Panc1 (cell line): ENCODE measurements at regions not wholly inside any gene's neighbourhood (a gene's known extent, or its start where the extent isn't known, plus 50 kb on each side); places are given as distances from the start of the nearest gene placed in this dataset.

ENCODE experiments used
- ATAC-seq: fragments of 200-7000 bp; cut with Tn5 transposase; 2 replicates; pipeline ENCODE4 v1.9.1; 2020; ENCODE audit warnings: mild to moderate bottlenecking, moderate library complexity
- BruUV-seq: library from RNA; stranded (reverse); fragments of 400-500 nt; replicated peaks from 2 replicates; lab custom pipeline; 2021; lab: Mats Ljungman, UMichigan
- CTCF ChIA-PET: fragments of 300-600 bp; sonication (Branson Sonifier 250); formaldehyde crosslinking; loops from one replicate; lab custom pipeline; 2022; ENCODE audit warnings: antibody characterized with exemption; lab: Charles Lee
- POLR2A ChIA-PET: fragments of 300-600 bp; sonication (Branson Sonifier 250); formaldehyde crosslinking; loops from one replicate; lab custom pipeline; 2022; ENCODE audit warnings: antibody characterized with exemption; lab: Charles Lee
- DNase-seq: peaks from one replicate; pipeline ENCODE4 v3.0.0-alpha.2; 2010; ENCODE audit warnings: low read depth, low spot score
- H3K27ac ChIP-seq: 2 replicates; pipeline ENCODE4 v1.5.1; 2011; ENCODE audit warnings: mild to moderate bottlenecking, low read length, inconsistent platforms
- H3K27me3 ChIP-seq: fragments of 200-500 bp; sonication (Bioruptor generic); 2 replicates; pipeline ENCODE4 v1.6.0; 2014; ENCODE audit warnings: low read length, inconsistent platforms; ENCODE audit not compliant: control insufficient read depth, insufficient read depth
- H3K36me3 ChIP-seq: fragments of 200-500 bp; sonication (Bioruptor generic); 2 replicates; pipeline ENCODE4 v1.5.1; 2014; ENCODE audit warnings: inconsistent platforms, mild to moderate bottlenecking, low read length, moderate library complexity; ENCODE audit not compliant: control insufficient read depth, insufficient read depth
- H3K4me1 ChIP-seq: 2 replicates; pipeline ENCODE4 v1.5.1; 2011; ENCODE audit warnings: inconsistent platforms, mild to moderate bottlenecking, low read length, moderate library complexity; ENCODE audit not compliant: control insufficient read depth, insufficient read depth
- H3K4me3 ChIP-seq, 2 experiments: 2 replicates each; pipeline ENCODE4 v1.5.1; 2011 to 2012; ENCODE audit warnings: low read depth in 2 of 2, low read length in 2 of 2, mild to moderate bottlenecking in 2 of 2, inconsistent platforms in 1 of 2, moderate library complexity in 1 of 2
- H3K9me3 ChIP-seq: fragments of 200-500 bp; sonication (Bioruptor generic); 2 replicates; pipeline ENCODE4 v1.5.1; 2014; ENCODE audit warnings: low read depth, mild to moderate bottlenecking, inconsistent platforms, low read length, moderate library complexity; ENCODE audit not compliant: control insufficient read depth, insufficient read depth
- POLR2AphosphoS5 ChIP-seq: IDR thresholded peaks from 2 replicates; pipeline ENCODE4 v1.6.1; 2012; ENCODE audit warnings: mild to moderate bottlenecking, low read depth, low read length, moderate library complexity
- SIN3A ChIP-seq: IDR thresholded peaks from 2 replicates; pipeline ENCODE4 v1.6.1; 2012; ENCODE audit warnings: low read depth, mild to moderate bottlenecking, low read length, moderate library complexity, borderline replicate concordance; ENCODE audit not compliant: insufficient read depth
- TCF7L2 ChIP-seq: IDR thresholded peaks from 2 replicates; pipeline ENCODE4 v1.6.1; 2011; ENCODE audit warnings: mild to moderate bottlenecking, low read depth, low read length, inconsistent platforms
- in situ Hi-C: cut with HindIII; loops from 2 replicates; pipeline ENCODE4 v1.10.0; 2016; ENCODE audit warnings: low sequenced_read_pairs, low pct_unique_long_range_greater_than_20kb
- intact Hi-C: fragments of 100-400 bp; cut with micrococcal nuclease; formaldehyde crosslinking; loops from one replicate; pipeline ENCODE4 v1.10.0; 2022; ENCODE audit not compliant: unreplicated experiment
- TF ChIP-seq, protein P1 (sequence below), 2 experiments: IDR thresholded peaks; 2 replicates each; pipeline ENCODE4 v1.6.1; 2011 to 2012; ENCODE audit warnings: low read depth in 2 of 2, control low read depth in 1 of 2, low read length in 1 of 2, mild to moderate bottlenecking in 1 of 2, moderate library complexity in 1 of 2; ENCODE audit not compliant: insufficient read depth in 1 of 2
- TF ChIP-seq, protein P2 (sequence below): fragments of 450-650 bp; IDR thresholded peaks from 2 replicates; pipeline ENCODE4 v1.5.1; 2017; ENCODE audit warnings: mild to moderate bottlenecking

DNA sequence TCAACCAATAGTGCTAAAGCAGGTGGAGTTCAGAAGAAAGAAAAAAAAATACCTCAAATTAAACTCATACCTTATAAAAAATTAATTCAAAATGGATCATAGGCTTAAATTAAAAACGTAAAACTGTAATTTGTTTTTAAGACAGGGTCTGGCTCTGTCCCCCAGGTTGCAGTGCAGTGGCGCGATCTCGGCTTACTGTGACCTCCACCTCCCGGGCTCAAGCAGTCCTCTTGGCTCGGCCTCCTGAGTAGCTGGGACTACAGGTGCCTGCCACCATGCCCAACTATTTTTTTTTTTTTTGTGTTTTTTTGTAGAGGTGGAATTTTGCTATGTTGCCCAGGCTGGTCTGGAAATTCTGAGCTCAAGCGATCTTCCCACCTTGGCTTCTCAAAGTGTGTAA is 111.6 kb downstream of the HDGFL1 start:
- POLR2A ChIA-PET: no interaction called here
- Histone ChIP-seq H3K9me3 (no peaks in the 10 kb centered on the region), H3K4me1 (no peaks in the 10 kb centered on the region), H3K27ac (no peak overlapping the region), H3K36me3 (no peaks in the 10 kb centered on the region), H3K4me3 (no peak overlapping the region), H3K27me3 (no peaks in the 10 kb centered on the region)
- no peak for DNase-seq
- CTCF ChIA-PET: no interaction called here
- BruUV-seq: no TSS peak
- in situ Hi-C loops: no loop called here
- intact Hi-C loops: no loop called here
- ATAC-seq: no peak
- TF ChIP-seq TCF7L2 (no peak), POLR2AphosphoS5 (no peak), SIN3A (no peak)
- TF ChIP-seq, protein P1, sequence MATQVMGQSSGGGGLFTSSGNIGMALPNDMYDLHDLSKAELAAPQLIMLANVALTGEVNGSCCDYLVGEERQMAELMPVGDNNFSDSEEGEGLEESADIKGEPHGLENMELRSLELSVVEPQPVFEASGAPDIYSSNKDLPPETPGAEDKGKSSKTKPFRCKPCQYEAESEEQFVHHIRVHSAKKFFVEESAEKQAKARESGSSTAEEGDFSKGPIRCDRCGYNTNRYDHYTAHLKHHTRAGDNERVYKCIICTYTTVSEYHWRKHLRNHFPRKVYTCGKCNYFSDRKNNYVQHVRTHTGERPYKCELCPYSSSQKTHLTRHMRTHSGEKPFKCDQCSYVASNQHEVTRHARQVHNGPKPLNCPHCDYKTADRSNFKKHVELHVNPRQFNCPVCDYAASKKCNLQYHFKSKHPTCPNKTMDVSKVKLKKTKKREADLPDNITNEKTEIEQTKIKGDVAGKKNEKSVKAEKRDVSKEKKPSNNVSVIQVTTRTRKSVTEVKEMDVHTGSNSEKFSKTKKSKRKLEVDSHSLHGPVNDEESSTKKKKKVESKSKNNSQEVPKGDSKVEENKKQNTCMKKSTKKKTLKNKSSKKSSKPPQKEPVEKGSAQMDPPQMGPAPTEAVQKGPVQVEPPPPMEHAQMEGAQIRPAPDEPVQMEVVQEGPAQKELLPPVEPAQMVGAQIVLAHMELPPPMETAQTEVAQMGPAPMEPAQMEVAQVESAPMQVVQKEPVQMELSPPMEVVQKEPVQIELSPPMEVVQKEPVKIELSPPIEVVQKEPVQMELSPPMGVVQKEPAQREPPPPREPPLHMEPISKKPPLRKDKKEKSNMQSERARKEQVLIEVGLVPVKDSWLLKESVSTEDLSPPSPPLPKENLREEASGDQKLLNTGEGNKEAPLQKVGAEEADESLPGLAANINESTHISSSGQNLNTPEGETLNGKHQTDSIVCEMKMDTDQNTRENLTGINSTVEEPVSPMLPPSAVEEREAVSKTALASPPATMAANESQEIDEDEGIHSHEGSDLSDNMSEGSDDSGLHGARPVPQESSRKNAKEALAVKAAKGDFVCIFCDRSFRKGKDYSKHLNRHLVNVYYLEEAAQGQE (IDR thresholded peaks at IDR 0.05; ENCODE audit: insufficient read depth in 1 of 2, low read depth in 2 of 2, low read length in 1 of 2): no peak
- TF ChIP-seq, protein P2, sequence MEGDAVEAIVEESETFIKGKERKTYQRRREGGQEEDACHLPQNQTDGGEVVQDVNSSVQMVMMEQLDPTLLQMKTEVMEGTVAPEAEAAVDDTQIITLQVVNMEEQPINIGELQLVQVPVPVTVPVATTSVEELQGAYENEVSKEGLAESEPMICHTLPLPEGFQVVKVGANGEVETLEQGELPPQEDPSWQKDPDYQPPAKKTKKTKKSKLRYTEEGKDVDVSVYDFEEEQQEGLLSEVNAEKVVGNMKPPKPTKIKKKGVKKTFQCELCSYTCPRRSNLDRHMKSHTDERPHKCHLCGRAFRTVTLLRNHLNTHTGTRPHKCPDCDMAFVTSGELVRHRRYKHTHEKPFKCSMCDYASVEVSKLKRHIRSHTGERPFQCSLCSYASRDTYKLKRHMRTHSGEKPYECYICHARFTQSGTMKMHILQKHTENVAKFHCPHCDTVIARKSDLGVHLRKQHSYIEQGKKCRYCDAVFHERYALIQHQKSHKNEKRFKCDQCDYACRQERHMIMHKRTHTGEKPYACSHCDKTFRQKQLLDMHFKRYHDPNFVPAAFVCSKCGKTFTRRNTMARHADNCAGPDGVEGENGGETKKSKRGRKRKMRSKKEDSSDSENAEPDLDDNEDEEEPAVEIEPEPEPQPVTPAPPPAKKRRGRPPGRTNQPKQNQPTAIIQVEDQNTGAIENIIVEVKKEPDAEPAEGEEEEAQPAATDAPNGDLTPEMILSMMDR: no peak

DNA sequence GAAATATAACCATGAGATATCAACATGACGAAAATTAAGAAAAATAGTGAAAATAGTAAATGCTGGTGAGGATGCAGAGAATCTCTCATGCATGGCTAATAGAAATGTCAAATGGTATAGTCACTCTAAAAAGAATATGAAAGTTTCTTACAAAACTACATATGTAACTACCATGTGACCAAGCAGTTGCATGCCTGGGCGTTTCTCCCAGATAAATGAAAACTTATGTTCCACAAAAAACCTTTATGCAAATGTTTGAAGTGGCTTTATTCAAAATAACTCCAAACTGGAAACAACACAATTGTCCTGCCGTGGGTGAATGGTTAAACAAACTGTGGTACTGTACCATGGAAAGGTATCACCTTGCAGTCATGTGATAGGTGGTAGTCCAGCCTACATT is 112.4 kb downstream of the HDGFL1 start:
- no peak for DNase-seq
- BruUV-seq: no TSS peak
- Histone ChIP-seq H3K27ac (no peak overlapping the region), H3K4me1 (no peaks in the 10 kb centered on the region), H3K9me3 (no peaks in the 10 kb centered on the region), H3K27me3 (no peaks in the 10 kb centered on the region), H3K4me3 (no peak overlapping the region), H3K36me3 (no peaks in the 10 kb centered on the region)
- intact Hi-C loops (no loop called here), in situ Hi-C loops (no loop called here)
- TF ChIP-seq POLR2AphosphoS5 (no peak), SIN3A (no peak), TCF7L2 (no peak)
- TF ChIP-seq, protein P1 (IDR thresholded peaks at IDR 0.05; ENCODE audit: insufficient read depth in 1 of 2, low read depth in 2 of 2, low read length in 1 of 2): no peak
- TF ChIP-seq, protein P2: no peak
- CTCF ChIA-PET: no interaction called here
- POLR2A ChIA-PET: no interaction called here
- no peak for ATAC-seq
